HG02610 (cell line): ENCODE measurements at regions not wholly inside any gene's neighbourhood (a gene's known extent, or its start where the extent isn't known, plus 50 kb on each side); places are given as distances from the start of the nearest gene placed in this dataset.
"Not testable (repeated sequence)": the region's sequence is repeated elsewhere in the genome, so short reads cannot be mapped to it uniquely, and the experiment has no call there.

ENCODE experiments used
- ATAC-seq: cut with Tn5 transposase; IDR thresholded peaks from one replicate; pipeline ENCODE4 v1.9.1; 2021; ENCODE audit warnings: mild to moderate bottlenecking, moderate library complexity; ENCODE audit not compliant: unreplicated experiment

DNA sequence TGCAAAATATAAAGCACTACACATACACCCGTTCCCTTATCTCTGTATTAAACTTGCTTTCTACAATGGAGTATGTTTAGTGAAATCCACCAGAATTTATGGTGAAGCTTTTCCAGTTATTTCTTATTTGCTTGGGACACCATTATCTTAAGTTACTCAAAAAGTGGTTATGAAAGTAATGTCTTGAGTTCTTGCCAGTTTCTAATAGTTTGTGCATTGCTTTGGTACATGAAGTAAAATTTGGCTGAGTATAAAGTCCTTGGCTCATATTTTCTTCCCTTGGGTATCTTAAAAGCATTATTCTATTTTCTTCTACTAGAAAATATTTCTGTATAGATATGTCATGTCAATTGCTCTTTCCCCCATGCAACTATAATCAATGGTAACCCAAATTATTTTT, 85.2 kb downstream of the POLR1F start:
- ATAC-seq: no peak

DNA sequence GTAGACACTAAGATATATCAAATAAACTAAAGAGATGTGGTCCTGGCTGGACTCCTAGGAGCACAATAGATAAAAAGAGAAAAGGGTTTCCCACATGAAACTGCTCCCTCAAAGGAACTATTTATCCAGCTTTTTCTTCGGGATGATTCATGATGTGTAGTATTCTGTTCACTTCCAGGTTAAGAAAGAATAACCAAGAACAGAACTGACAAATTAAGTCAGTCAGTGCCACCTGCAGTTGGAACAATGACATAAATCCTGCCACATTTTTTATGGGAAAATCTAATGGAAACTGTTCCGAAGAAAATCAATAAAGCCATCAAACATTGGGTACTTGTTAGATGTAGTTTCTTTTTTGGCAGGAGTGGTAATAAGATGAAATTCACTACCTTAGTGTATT, 87.1 kb downstream of the POLR1F start:
- no peak for ATAC-seq

DNA sequence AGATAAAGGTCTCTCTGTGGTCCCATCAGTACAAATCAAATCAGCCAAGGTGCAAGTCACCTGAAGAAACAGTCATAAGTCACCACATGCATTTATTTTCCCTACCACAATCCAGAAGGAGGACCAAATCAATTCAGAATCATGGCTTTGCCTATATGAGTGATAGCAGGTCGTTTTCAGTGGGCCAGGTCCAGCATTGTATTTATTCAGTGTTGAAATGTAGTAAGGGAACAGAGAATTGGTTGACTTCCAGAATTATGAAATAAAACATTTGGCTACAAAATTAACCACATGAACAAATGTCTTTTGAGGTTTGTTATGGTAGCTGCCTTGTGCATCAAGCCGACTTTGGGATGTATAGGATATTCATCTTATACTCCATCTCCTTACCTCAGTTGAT, 88.4 kb downstream of the POLR1F start:
- no peak for ATAC-seq

DNA sequence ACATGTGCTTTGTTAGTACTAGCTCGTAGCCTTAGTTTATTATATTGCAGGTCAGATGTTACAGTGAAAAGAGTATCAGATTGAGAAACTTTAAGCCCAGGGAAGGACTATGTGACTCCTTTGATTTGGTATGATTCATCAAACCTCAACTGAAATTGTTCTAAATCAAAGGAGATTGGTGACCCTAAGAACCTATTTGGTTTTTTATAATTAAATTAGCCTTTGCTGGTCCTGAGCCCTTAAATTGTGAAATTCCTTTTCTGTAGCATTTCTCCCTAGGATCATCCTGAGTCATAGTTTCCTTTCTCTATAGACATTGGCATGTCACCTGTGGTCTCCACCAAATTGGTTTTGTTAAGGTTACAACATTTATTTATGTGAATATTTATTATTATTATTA, 89.7 kb downstream of the POLR1F start:
- ATAC-seq: no peak

DNA sequence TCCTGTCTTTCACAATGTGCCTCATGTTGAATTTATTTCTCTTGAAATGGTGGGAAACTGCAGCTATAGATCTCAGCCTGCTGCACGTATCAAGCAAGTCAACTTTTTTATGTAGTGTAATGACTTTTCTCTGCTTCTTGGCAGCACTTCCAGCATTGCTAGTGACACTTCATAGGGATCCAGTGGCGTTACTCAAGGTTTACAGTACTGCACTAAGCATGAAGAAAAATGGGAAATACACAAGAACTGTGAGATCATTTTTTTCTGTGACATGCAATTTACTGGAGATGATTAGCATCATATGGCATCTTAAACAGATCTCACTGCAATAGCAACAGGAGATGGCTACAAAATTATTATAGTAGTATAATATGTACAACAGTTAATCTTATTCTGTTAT, 90.9 kb downstream of the POLR1F start:
- no peak for ATAC-seq

DNA sequence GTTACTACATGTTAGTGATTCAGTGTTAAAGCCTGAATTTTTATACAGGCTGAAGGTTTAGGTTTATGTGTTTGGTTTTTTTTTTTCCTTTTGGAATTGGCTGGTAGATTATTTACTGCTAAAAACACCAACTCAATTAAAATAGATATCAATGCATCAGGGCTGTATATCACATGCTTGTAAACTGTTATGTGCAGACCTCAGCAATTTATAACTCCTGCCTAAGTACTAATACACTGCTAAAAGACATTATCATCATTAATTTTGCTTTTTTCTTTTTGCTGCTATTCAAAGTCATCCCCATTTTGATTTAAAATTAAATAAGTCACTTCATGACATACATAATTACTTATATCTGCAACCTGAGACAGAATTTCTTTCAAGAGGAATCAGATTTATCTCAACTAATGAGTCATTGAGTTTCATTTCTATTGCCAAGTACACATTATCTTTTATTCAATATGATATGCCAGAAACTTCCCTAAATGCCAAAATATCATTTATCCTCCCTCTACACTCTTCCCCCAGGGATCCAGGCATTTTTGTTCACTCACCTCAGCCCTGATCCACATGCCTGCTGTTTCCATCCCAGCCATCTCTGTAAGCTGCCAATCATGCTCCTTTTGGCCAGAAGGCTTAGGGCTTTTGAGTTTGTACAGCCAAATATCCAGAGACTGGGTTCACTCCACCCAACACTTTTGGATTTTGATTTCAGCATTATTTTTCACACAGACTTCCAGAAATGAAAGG, 98.5 kb downstream of the POLR1F start:
- ATAC-seq: no peak

DNA sequence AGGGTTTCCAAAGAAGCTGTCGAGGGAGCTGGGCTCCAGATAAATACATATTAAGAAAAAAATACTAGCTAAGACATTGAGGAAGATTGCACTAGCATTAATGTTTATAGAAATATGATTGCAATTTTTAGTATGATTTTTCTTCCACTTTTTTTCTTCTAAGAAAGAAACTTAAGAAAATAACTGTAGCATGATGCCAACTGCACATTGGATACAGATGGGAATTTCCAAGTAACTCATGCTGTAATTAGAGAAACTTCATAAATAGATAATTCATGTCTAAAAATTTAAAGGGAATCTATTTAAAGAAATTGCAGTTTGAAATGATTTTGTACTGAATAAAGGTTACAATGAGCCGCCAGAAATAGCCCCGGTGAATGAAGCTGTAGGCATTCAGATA, 119.4 kb downstream of the POLR1F start:
- no peak for ATAC-seq

DNA sequence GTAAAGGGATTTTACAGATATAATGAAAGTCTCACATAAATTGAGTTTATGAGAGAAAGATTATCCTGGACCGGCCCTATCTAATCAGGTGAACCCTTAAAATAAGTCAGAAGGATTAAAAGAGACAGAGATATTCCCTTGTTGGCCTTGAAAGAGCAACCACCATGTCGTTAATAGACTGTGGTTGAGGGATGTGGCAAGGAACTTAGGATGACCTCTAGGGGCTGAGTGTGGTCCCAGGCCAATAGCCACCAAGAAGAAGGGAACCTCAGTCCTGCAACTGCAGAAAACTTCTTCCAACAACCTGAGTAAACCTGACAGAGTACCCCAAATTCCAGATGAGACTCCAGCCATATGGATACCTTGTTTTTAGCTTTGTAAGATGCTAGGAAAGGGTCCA, 121.5 kb downstream of the POLR1F start:
- peak; percentile 74 for ATAC-seq

DNA sequence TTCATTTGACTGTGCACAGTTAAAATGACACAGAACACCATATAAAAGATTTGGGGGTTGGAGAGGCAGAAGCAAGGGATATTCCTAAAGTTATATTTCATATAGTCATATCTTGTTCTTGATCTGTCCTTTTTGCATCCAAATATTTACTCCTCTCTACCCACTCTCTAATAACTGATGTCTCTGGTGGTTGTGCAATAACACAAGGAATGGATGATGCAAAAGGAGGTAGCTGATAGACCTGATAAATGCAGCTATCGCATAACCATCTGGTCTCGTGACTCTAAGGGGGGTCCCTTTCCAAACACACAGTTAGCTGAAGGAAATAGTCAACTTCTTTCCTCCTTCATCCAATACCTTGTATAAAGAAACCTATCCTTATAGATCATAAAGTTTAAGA, 123.1 kb downstream of the POLR1F start:
- ATAC-seq: no peak

DNA sequence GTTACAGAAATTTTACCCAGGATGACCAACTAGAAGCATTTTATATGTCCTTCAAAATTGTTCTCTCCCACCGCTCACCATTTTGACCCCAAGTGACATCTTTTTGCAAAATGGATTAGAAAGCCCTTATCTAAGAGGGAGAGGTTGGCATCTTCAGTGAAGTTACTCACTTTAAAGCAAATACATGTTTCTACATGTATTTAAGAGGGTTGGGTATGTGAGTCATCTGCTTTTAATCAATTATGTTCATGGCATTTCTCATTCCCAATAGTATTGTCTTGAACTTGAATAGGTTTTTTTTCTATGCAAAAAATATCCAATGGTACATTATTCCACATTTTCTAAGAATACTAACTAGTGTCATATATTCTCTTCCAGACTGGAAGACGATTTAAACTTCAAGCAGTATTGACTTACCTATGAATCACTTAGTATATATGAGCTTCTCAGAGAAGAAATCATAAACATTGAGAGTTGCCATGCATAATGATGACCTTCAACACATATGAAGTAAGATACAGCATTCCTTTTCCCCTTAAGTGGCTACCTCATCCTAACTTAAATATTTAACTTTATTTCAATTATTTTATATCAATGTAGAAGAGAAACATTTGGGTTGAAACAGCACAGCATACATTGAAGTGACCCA, 132.8 kb downstream of the POLR1F start:
- no peak for ATAC-seq

DNA sequence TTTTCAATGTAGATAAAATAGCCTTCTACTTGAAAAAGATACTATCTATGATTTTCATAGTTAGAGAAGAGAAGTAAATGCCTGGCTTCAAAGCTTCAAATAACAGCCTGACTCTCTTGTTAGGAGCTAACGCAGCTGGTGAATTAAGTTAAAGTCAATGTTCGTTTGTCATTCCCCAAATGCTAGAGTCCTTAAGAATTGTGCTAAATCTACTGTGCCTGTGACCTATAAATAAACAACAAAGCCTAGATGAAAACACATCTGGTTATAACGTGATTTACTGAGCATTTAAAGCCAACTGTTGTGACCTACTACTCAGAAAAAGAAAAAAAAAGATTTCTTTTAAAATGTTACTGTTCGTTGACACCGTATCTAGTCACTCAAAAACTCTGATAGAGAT, 134.7 kb downstream of the POLR1F start:
- no peak for ATAC-seq

DNA sequence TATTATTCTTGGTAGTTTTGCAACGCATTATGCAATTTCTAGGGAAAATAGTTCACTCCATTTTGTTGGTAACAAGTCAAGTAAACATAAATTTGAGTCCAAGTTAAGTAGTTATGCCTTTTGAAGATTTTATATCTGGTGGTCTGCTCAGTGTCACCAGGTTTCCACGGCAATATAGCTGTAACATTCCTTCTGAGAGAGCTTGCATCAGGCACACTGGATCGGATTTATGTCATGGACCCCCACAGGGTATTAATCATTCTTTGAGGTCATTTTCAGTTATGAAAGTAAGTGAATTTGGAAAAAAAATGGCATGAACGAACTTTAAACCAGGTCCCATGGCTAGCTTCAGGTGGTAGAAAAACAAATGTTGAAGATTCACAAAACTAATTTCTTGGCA, 136.3 kb downstream of the POLR1F start:
- no peak for ATAC-seq

DNA sequence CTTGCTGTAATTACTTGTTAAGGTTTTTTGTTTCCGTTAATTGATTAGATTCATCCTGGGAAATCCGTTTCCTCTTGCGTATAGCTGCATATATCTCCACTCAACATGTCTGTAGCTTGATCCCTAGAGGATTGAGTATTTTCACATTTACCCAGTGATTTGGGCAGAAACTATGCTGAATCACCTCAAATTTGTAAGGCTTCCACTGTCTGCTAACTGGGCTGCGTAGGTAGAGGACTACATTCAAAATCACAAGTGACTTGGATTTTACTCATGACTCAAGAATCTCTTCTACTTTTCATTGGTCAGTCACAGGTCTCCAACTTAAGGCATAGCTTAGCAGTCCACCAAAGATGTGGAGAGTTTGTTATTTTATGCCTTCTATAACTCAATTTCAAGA, 141.8 kb downstream of the POLR1F start:
- no peak for ATAC-seq

DNA sequence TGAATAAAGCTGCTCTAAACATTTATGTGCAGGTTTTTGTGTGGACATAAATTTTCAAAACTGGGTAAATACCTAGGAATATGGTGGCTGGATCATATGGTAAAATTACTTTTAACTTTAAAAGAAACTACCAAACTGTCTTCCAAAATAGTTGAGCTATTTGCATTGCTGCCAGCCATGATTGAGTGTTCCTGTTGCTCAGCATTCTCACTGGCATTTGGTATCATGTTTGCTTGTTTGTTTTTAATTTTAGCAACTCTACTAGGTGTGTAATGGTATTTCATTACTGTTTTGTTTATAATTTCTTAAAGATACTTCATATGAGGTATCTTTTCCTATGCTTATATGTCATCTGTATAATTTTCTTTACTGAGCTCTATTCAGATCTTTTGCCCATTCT, 143.2 kb downstream of the POLR1F start:
- ATAC-seq: no peak

DNA sequence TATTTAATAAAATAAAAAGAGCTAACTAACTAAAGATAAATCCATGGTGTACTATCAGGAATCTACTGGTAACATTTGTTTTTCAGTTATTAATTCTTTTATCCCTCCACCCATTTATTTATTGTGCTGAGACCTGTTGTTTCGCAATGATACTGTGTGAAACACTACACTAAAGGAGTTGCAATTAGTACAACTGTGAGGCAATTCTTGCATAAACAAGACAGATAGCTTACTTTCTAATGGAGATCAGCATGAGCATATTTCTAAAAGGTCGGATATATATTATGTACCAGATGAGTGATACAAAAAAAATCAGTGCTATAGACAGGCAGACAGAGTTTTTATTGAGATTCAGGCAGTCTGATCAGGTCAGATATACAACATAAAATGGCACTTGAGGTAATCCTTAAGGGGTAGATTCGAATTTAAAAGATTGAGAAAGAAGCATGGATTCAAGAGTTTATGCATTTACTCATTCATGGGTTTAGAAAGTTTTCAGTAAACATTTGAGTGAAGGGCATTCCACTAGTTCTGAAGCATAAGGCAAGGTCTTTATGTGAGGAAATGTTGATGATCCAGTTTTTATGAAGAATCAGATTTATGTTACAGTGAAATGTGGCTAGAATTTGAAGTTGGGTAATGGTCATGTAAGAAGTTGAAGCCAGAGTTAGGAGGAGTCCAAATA, 147.6 kb downstream of the POLR1F start:
- no peak for ATAC-seq

DNA sequence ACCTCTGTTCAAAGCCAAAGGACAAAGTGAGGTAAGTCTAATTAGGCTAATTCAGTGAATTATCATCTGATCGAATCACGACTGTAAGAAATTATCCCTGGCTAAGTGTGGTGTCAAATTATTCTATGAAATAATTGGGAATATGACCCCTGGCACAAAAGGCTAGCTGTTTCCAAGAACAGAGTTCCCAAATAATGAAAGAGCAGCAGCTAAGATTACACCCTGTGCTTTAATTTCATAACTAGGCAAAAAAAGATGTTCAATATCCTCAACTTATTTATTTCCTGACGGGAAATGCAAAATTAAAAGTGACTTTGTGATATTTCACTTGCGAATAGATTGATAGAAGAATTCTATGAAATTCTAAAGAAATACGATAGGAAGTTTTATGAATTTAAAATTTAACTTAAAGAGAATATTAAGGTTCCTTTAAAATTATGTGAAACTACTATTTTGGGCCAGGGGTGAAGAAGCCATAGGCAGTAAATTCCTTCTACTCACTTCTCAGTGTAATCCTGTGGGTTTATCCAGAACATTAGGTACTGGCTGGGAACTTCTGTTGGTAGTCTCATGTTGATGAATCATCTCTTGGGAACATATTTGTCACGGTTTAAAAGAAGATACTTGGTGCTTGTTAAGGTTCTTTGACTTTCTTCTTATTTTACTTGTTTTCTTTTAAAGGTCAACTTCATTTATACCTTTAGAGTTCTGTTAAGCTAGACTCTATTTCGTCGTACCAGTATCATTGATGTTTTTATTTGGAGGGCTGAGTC, 148.5 kb downstream of the POLR1F start:
- no peak for ATAC-seq

DNA sequence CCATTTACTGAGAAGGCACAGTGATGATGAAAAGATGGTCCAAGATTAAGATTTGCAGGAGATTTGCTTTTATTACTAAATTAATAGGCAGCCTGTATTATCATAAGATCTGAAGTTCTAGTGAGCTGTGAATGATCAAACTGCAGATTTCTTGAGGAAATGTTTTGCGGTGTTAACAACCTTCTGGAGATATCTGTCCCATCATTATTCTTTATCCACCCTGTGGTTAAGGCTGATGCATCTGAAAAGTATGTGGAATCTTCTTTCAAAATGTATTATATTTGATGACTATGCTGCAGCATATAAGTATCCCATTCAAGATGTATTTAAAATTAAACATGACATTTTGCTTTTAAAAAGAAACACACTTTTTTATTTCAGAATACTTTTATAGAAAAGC, 150.3 kb downstream of the POLR1F start:
- ATAC-seq: no peak

DNA sequence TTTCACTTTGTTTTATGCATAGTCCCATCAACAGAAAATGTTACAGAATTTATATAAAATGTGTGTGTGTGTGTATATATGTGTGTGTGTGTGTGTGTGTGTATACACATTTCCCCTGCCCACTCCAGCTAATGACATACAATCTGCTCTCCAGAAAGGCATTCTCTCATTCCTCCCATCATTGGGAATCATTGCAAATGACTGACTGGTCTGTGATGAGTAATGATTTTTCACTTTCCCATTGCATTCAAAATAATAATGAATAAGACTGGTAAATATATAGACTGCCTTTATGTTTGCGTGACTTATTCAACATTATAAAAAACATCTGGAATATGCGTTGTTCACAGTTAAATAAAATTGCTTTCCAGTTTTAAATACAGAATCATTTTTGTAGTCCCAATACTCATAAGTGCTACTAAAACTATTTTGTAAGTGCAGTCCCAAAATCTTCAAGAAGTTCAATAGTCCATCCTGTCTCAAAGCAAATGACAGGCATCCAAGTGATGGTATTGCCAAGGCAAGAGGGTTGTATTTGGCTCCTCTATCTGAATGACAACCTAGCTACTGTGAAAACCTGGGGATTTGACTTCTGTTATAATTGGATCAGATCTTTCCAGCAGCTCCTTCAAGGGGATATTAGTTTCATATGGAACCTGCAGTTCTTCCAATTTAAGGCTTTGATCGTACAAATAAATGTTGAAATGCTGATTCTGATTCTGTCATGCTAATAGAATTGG, 150.9 kb downstream of the POLR1F start:
- no peak for ATAC-seq

DNA sequence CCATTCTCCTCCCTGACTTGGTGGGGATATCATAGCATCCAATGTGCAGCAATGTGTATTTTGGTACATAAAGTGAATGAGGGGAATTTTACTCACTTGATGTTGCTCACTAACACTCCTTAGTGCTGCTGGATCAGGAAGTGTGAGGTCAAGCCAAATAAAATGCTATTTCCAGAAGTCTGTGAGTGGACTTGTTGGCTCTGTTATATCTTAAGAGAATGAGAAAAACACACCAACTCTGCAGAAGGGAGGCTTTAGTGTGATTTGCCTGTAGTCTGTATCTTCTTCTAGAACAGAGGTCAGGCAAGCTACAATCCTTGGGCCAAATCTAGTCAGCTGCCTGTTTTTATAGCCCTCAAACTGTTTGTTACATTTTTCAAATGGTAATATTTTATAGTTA, 154.3 kb downstream of the POLR1F start:
- no peak for ATAC-seq

DNA sequence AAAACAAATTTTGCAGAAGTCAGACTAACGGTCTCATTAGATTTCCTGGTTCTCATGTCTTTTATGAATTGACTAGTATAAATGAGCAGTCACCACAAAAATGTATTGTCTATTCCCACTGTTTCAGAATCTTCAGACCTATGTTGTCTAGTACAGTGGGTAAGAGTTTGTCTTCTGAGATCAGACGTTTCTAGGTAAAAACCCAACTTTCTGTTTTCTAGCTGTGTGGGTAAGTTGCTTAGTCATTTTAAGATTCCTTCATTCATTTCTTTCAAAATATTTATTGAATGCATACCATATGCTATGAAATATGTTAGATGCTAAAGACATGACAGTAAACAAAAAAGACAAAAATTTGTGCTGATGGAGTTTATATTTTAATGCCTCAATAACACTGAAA, 156.3 kb downstream of the POLR1F start:
- peak; percentile 70 for ATAC-seq

DNA sequence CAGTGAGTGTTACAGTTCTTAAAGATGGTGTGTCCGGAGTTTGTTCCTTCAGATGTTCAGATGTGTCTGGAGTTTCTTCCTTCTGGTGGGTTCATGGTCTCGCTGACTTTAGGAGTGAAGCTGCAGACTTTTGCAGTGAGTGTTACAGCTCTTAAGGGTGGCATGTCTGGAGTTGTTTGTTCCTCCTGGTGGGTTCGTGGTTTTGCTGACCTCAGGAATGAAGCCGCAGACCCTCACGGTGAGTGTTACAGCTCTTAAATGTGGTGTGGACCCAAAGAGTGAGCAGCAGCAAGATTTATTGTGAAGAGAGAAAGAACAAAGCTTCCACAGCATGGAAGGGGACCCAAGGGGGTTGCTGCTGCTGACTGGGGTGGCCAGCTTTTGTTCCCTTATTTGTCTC, 159.6 kb downstream of the POLR1F start:
- ATAC-seq: not testable (repeated sequence)
